IMR-90 (cell line): ENCODE measurements at regions not wholly inside any gene's neighbourhood (a gene's known extent, or its start where the extent isn't known, plus 50 kb on each side); places are given as distances from the start of the nearest gene placed in this dataset.

Experiments used
- ATAC-seq: fragments of 200-7000 bp; cut with Tn5 transposase; 2 replicates; pipeline ENCODE4 v1.9.1; 2020; ENCODE audit warnings: low read depth, mild to moderate bottlenecking, moderate library complexity
- BruUV-seq: library from RNA; stranded (reverse); fragments of 400-500 nt; replicated peaks from 2 replicates; lab custom pipeline; 2021; lab: Mats Ljungman, UMichigan
- CTCF ChIA-PET: fragments of 300-600 bp; formaldehyde crosslinking; extraction: SDS; loops from one replicate; lab custom pipeline; 2021; ENCODE audit warnings: antibody characterized with exemption; lab: Yijun Ruan, JAX
- POLR2A ChIA-PET: fragments of 300-600 bp; sonication (Branson Sonifier 250); formaldehyde crosslinking; loops from one replicate; lab custom pipeline; 2022; ENCODE audit warnings: antibody characterized with exemption; ENCODE audit not compliant: unreplicated experiment; lab: Charles Lee
- DNase-seq: peaks from one replicate; pipeline ENCODE4 v3.0.0; 2013
- H2AFZ ChIP-seq: replicated peaks from 2 replicates; pipeline ENCODE3; 2013; ENCODE audit warnings: low read length, mild to moderate bottlenecking; ENCODE audit not compliant: poor library complexity
- H2AK5ac ChIP-seq: 2 replicates; pipeline ENCODE4 v1.6.1; 2013; ENCODE audit warnings: low read depth, low read length, inconsistent platforms
- H2AK9ac ChIP-seq: replicated peaks from 2 replicates; pipeline ENCODE3; 2013; ENCODE audit warnings: mild to moderate bottlenecking, low read depth, low read length, moderate library complexity; ENCODE audit not compliant: poor library complexity
- H2BK120ac ChIP-seq: 2 replicates; pipeline ENCODE4 v1.6.1; 2013; ENCODE audit warnings: low read depth, low read length, inconsistent platforms
- H2BK15ac ChIP-seq: 3 replicates; pipeline ENCODE4 v1.6.1; 2013; ENCODE audit warnings: low read depth, low read length, inconsistent platforms
- H2BK20ac ChIP-seq: 2 replicates; pipeline ENCODE4 v1.6.1; 2013; ENCODE audit warnings: low read depth, mild to moderate bottlenecking, inconsistent platforms, low read length, moderate library complexity
- H2BK5ac ChIP-seq: 2 replicates; pipeline ENCODE4 v1.6.1; 2013; ENCODE audit warnings: mild to moderate bottlenecking, low read depth, low read length, inconsistent platforms; ENCODE audit not compliant: poor library complexity, severe bottlenecking
- H3K14ac ChIP-seq: replicated peaks from 2 replicates; pipeline ENCODE4 v1.6.1; 2013; ENCODE audit warnings: low read depth, low read length, inconsistent platforms
- H3K18ac ChIP-seq: 2 replicates; pipeline ENCODE4 v1.6.1; 2013; ENCODE audit warnings: low read depth, low read length, control low read depth
- H3K23ac ChIP-seq: 2 replicates; pipeline ENCODE4 v1.6.1; 2013; ENCODE audit warnings: low read depth, low read length, inconsistent platforms
- H3K27ac ChIP-seq: 2 replicates; pipeline ENCODE4 v1.5.1; 2013; ENCODE audit warnings: mild to moderate bottlenecking, control low read depth, low read length; ENCODE audit not compliant: insufficient read depth
- H3K27me3 ChIP-seq: 2 replicates; pipeline ENCODE4 v1.6.1; 2013; ENCODE audit warnings: low read length; ENCODE audit not compliant: control insufficient read depth, insufficient read depth
- H3K36me3 ChIP-seq: 2 replicates; pipeline ENCODE4 v1.6.1; 2013; ENCODE audit warnings: low read length, mixed read lengths; ENCODE audit not compliant: control insufficient read depth, insufficient read depth
- H3K4ac ChIP-seq: 2 replicates; pipeline ENCODE4 v1.6.1; 2013; ENCODE audit warnings: low read depth, low read length, inconsistent platforms
- H3K4me1 ChIP-seq: 2 replicates; pipeline ENCODE4 v1.6.1; 2013; ENCODE audit warnings: low read length, mixed read lengths; ENCODE audit not compliant: control insufficient read depth, insufficient read depth
- H3K4me2 ChIP-seq: 2 replicates; pipeline ENCODE4 v1.6.1; 2013; ENCODE audit warnings: low read depth, mild to moderate bottlenecking, control low read depth, low read length, moderate library complexity
- H3K4me3 ChIP-seq: 2 replicates; pipeline ENCODE4 v1.5.1; 2013; ENCODE audit warnings: low read depth, mild to moderate bottlenecking, control low read depth, low read length, moderate library complexity; ENCODE audit not compliant: insufficient read depth
- H3K56ac ChIP-seq: 2 replicates; pipeline ENCODE4 v1.6.1; 2013; ENCODE audit warnings: low read length, inconsistent platforms; ENCODE audit not compliant: insufficient read depth; ENCODE audit errors: extremely low read depth
- H3K79me1 ChIP-seq, 2 experiments: 2 replicates each; pipeline ENCODE4 v1.6.1; 2013; ENCODE audit warnings: low read length in 2 of 2, inconsistent platforms in 1 of 2, low read depth in 1 of 2
- H3K9ac ChIP-seq: 2 replicates; pipeline ENCODE4 v1.6.1; 2013; ENCODE audit warnings: low read depth, low read length, control low read depth
- H3K9me1 ChIP-seq: 2 replicates; pipeline ENCODE4 v1.6.1; 2013; ENCODE audit warnings: low read length, inconsistent platforms; ENCODE audit not compliant: insufficient read depth
- H3K9me3 ChIP-seq: 2 replicates; pipeline ENCODE4 v1.6.1; 2013; ENCODE audit warnings: low read length; ENCODE audit not compliant: control insufficient read depth, insufficient read depth
- H4K20me1 ChIP-seq: 2 replicates; pipeline ENCODE4 v1.6.1; 2013; ENCODE audit warnings: low read length, inconsistent platforms; ENCODE audit not compliant: insufficient read depth
- H4K5ac ChIP-seq: 2 replicates; pipeline ENCODE4 v1.6.1; 2013; ENCODE audit warnings: mild to moderate bottlenecking, low read depth, low read length, control low read depth
- H4K8ac ChIP-seq, 2 experiments: 2 replicates each; pipeline ENCODE4 v1.6.1; 2013; ENCODE audit warnings: low read depth in 2 of 2, low read length in 2 of 2, control low read depth in 1 of 2, inconsistent platforms in 1 of 2
- H4K91ac ChIP-seq: 2 replicates; pipeline ENCODE4 v1.6.1; 2013; ENCODE audit warnings: low read depth, low read length, inconsistent platforms; ENCODE audit not compliant: insufficient read depth
- MAFK ChIP-seq: IDR thresholded peaks from 2 replicates; pipeline ENCODE4 v1.6.1; 2012; ENCODE audit warnings: low read depth, low read length, improper control_type of control experiment
- NFE2L2 ChIP-seq: fragments of 150-350 bp; IDR thresholded peaks from 2 replicates; pipeline ENCODE4 v1.6.1; 2016; ENCODE audit warnings: low read depth, mild to moderate bottlenecking, low read length
- RAD21 ChIP-seq: IDR thresholded peaks from 2 replicates; pipeline ENCODE4 v1.6.1; 2012; ENCODE audit warnings: low read length, improper control_type of control experiment
- RCOR1 ChIP-seq: IDR thresholded peaks from 2 replicates; pipeline ENCODE4 v1.6.1; 2012; ENCODE audit warnings: mild to moderate bottlenecking, low read length, improper control_type of control experiment; ENCODE audit not compliant: insufficient replicate concordance
- RFX5 ChIP-seq: IDR thresholded peaks from 2 replicates; pipeline ENCODE4 v1.8.0; 2012; ENCODE audit warnings: low read depth, mild to moderate bottlenecking, low read length, moderate library complexity
- WGBS, 2 experiments: methylation state at CpG; one replicate each; pipeline versions ENCODE4 v1.1.5 to v1.1.7; 2013; ENCODE audit warnings: missing lambda C conversion rate in 2 of 2; ENCODE audit not compliant: insufficient read length in 1 of 2; ENCODE audit errors: extremely low coverage in 2 of 2; 5-methylcytosine and 5-hydroxymethylcytosine counted together
- dilution Hi-C: fragments of 300-500 bp; cut with HindIII; formaldehyde crosslinking; loops from one replicate; pipeline ENCODE4 v1.14.3; 2018; ENCODE audit warnings: low sequenced_read_pairs; ENCODE audit not compliant: unreplicated experiment
- in situ Hi-C: fragments of 300-500 bp; cut with MboI; formaldehyde crosslinking; loops from 3 replicates; pipeline ENCODE4 v1.14.3; 2019; ENCODE audit warnings: low sequenced_read_pairs, inconsistent platforms, mixed read lengths
- intact Hi-C: fragments of 100-400 bp; cut with micrococcal nuclease; formaldehyde crosslinking; loops from 2 replicates; pipeline ENCODE4 v1.10.0; 2022
- TF ChIP-seq, protein P1 (sequence below): fragments of 150-350 bp; IDR thresholded peaks from 2 replicates; pipeline ENCODE4 v1.6.1; 2017; ENCODE audit warnings: mild to moderate bottlenecking, antibody characterized with exemption, low read length, low read depth
- TF ChIP-seq, protein P2 (sequence below): conservative IDR thresholded peaks from 2 replicates; pipeline ENCODE4 v1.5.1; 2012; ENCODE audit warnings: mild to moderate bottlenecking, low read depth, low read length, improper control_type of control experiment

DNA sequence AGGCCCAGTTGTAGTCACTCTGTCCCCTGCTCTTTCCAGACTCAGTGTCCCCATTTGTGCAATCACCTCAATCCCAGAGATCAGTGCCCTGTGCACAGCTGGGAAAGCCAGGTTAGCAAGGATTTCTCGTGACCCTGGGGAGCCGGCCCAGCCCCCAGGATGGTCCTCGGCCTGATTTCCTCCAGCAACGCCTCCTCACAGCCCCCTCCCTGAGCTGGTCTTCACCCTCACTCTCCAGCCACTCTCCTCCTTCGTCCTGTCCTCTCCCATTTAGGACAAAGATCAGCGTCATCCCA, 194.8 kb upstream of the C14orf180 start:
- Histone ChIP-seq H2BK20ac (no peak overlapping the region), H2AK9ac (no peak overlapping the region), H3K56ac (no peak overlapping the region), H3K79me1 (no peaks in the 10 kb centered on the region), H3K4me1 (no peaks in the 10 kb centered on the region), H4K8ac (no peak overlapping the region), H3K9me1 (no peaks in the 10 kb centered on the region), H3K4ac (no peak overlapping the region), H3K14ac (no peak overlapping the region), H4K91ac (no peak overlapping the region), H3K4me2 (no peak overlapping the region), H2BK15ac (no peak overlapping the region), H4K5ac (no peak overlapping the region), H2AFZ (no peak overlapping the region), H3K18ac (no peak overlapping the region), H2AK5ac (no peak overlapping the region), H3K4me3 (no peak overlapping the region), H2BK5ac (no peak overlapping the region), H4K20me1 (no peaks in the 10 kb centered on the region), H3K9me3 (peaks cover 26% of the 10 kb centered on the region), H3K27me3 (no peaks in the 10 kb centered on the region), H3K9ac (no peak overlapping the region), H3K23ac (no peak overlapping the region), H2BK120ac (no peak overlapping the region), H3K27ac (no peak overlapping the region), H3K36me3 (no peaks in the 10 kb centered on the region)
- in situ Hi-C loops: no loop called here
- ATAC-seq: no peak
- no peak for DNase-seq
- CTCF ChIA-PET: no interaction called here
- TF ChIP-seq RAD21 (no peak), NFE2L2 (no peak), MAFK (no peak), RFX5 (no peak), RCOR1 (no peak)
- TF ChIP-seq, protein P1, sequence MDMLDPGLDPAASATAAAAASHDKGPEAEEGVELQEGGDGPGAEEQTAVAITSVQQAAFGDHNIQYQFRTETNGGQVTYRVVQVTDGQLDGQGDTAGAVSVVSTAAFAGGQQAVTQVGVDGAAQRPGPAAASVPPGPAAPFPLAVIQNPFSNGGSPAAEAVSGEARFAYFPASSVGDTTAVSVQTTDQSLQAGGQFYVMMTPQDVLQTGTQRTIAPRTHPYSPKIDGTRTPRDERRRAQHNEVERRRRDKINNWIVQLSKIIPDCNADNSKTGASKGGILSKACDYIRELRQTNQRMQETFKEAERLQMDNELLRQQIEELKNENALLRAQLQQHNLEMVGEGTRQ: no peak
- TF ChIP-seq, protein P2, sequence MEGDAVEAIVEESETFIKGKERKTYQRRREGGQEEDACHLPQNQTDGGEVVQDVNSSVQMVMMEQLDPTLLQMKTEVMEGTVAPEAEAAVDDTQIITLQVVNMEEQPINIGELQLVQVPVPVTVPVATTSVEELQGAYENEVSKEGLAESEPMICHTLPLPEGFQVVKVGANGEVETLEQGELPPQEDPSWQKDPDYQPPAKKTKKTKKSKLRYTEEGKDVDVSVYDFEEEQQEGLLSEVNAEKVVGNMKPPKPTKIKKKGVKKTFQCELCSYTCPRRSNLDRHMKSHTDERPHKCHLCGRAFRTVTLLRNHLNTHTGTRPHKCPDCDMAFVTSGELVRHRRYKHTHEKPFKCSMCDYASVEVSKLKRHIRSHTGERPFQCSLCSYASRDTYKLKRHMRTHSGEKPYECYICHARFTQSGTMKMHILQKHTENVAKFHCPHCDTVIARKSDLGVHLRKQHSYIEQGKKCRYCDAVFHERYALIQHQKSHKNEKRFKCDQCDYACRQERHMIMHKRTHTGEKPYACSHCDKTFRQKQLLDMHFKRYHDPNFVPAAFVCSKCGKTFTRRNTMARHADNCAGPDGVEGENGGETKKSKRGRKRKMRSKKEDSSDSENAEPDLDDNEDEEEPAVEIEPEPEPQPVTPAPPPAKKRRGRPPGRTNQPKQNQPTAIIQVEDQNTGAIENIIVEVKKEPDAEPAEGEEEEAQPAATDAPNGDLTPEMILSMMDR: no peak
- 40% methylated on average over 1 of the region's 6 CpGs; no CpG with 5 or more reads in 1 of the 2 experiments for WGBS, 2 experiments
- intact Hi-C loops: no loop called here
- POLR2A ChIA-PET: no interaction called here
- BruUV-seq: no TSS peak
- dilution Hi-C loops: no loop called here
